HepG2 (cell line): ENCODE measurements at regions not wholly inside any gene's neighbourhood (a gene's known extent, or its start where the extent isn't known, plus 50 kb on each side); places are given as distances from the start of the nearest gene placed in this dataset.

Experiments used
- CCAR2 ChIP-seq: fragments of 200-400 bp; formaldehyde crosslinking; optimal IDR thresholded peaks from 2 replicates; pipeline ENCODE3; 2018; ENCODE audit warnings: low read depth, mild to moderate bottlenecking, low read length, moderate library complexity
- CTCF ChIP-seq: sonication (generic); formaldehyde crosslinking; IDR thresholded peaks from 2 replicates; pipeline ENCODE4 v1.5.0; 2020; ENCODE audit warnings: mild to moderate bottlenecking, missing genetic modification reagents, moderate library complexity
- EZH2 ChIP-seq: conservative IDR thresholded peaks from 2 replicates; pipeline ENCODE4 v1.6.1; 2012; ENCODE audit warnings: mild to moderate bottlenecking, low read depth, low read length, moderate library complexity
- HMG20A ChIP-seq: IDR thresholded peaks from 2 replicates; pipeline ENCODE4 v1.6.1; 2016; ENCODE audit warnings: borderline replicate concordance
- HNRNPUL1 ChIP-seq: fragments of 200-400 bp; formaldehyde crosslinking; IDR thresholded peaks from 2 replicates; pipeline ENCODE4 v1.6.1; 2017; ENCODE audit warnings: low read depth, mild to moderate bottlenecking, low read length, moderate library complexity
- JUNB ChIP-seq: sonication (generic); formaldehyde crosslinking; IDR thresholded peaks from 2 replicates; pipeline ENCODE4 v1.8.0; 2022; ENCODE audit warnings: missing genetic modification reagents, mild to moderate bottlenecking, borderline replicate concordance
- KDM3A ChIP-seq: IDR thresholded peaks from 2 replicates; pipeline ENCODE4 v1.6.1; 2018; ENCODE audit warnings: low read depth, missing compliant biosample characterization
- MEIS1 ChIP-seq: sonication (generic); formaldehyde crosslinking; IDR thresholded peaks from 2 replicates; pipeline ENCODE4 v1.9.0; 2021; ENCODE audit warnings: mild to moderate bottlenecking, missing genetic modification reagents, moderate library complexity, borderline replicate concordance
- RFX5 ChIP-seq: IDR thresholded peaks from 2 replicates; pipeline ENCODE4 v1.6.1; 2011; ENCODE audit warnings: low read depth, low read length, improper control_type of control experiment
- TAF1 ChIP-seq: sonication (generic); formaldehyde crosslinking; IDR thresholded peaks from 2 replicates; pipeline ENCODE4 v1.4.0; 2020; ENCODE audit warnings: missing genetic modification reagents
- ZNF280B ChIP-seq: sonication (generic); formaldehyde crosslinking; IDR thresholded peaks from 2 replicates; pipeline ENCODE4 v1.5.0; 2020; ENCODE audit warnings: missing genetic modification reagents, mild to moderate bottlenecking, borderline replicate concordance
- ZNF563 ChIP-seq: sonication (generic); formaldehyde crosslinking; IDR thresholded peaks from 2 replicates; pipeline ENCODE4 v1.8.0; 2022; ENCODE audit warnings: mild to moderate bottlenecking, moderate library complexity, missing genetic modification reagents
- ZNF704 ChIP-seq: sonication (generic); formaldehyde crosslinking; IDR thresholded peaks from 2 replicates; pipeline ENCODE4 v1.8.1; 2023; ENCODE audit warnings: mild to moderate bottlenecking, inconsistent platforms, moderate library complexity, missing genetic modification reagents, borderline replicate concordance

GRCh38 chr1:189530162-189530561 is 947.5 kb downstream of the BRINP3 start:
- TF ChIP-seq HNRNPUL1 (no peak), MEIS1 (CRISPR knock-in tag) (no peak), ZNF280B (CRISPR knock-in tag) (no peak), JUNB (CRISPR knock-in tag) (no peak), TAF1 (no peak), CTCF (CRISPR knock-in tag) (no peak), KDM3A (CRISPR knock-in tag) (no peak), ZNF563 (CRISPR knock-in tag) (no peak), CCAR2 (no peak), EZH2 (no peak), HMG20A (CRISPR knock-in tag) (no peak), ZNF704 (CRISPR knock-in tag) (no peak), RFX5 (no peak)
